ENCODE measurements at regions not wholly inside any gene's neighbourhood (a gene's known extent, or its start where the extent isn't known, plus 50 kb on each side); places are given as distances from the start of the nearest gene placed in this dataset.

- H4K91ac ChIP-seq (ENCODE audit: insufficient read length, low read depth, low read length), result no peak overlapping the region
- H2BK120ac ChIP-seq (ENCODE audit: low read depth, low read length, poor library complexity, severe bottlenecking), result no peak overlapping the region
- H3K56ac ChIP-seq (ENCODE audit: insufficient read length, low read depth, low read length), result no peak overlapping the region
- no peak overlapping the region for H2AFZ ChIP-seq (ENCODE audit: low read length)
- no peak overlapping the region for H2AK5ac ChIP-seq (ENCODE audit: insufficient read length, low read length)
- H4K5ac ChIP-seq (ENCODE audit: insufficient read length, low read depth, low read length), result no peak overlapping the region
- no peak overlapping the region for H3K9ac ChIP-seq (ENCODE audit: extremely low read depth, insufficient read length, low read length)
- WGBS (ENCODE audit: extremely low coverage, insufficient read length, low lambda C conversion rate), result no CpG with 5 or more reads among the region's 2 CpGs
- no peak overlapping the region for H3K23ac ChIP-seq (ENCODE audit: insufficient read length, low read depth, low read length)
- H3K23me2 ChIP-seq (ENCODE audit: insufficient read length, low read depth, low read length, poor library complexity, severe bottlenecking), result no peaks in the 10 kb centered on the region
- no peak overlapping the region for H3K4me2 ChIP-seq (ENCODE audit: insufficient read depth, insufficient read length, low read length)
- Mint-ChIP-seq H3K27me3 (ENCODE audit: low read depth) (no peaks in the 10 kb centered on the region), H3K27ac (no peak overlapping the region), H3K4me1 (no peaks in the 10 kb centered on the region), H3K36me3 (ENCODE audit: insufficient read depth in 1 of 3, low read depth in 3 of 3) (no peaks in the 10 kb centered on the region; a peak in 1 of 7 replicates), H3K4me3 (no peak overlapping the region), H3K9me3 (peaks cover 2 to 3% of the 10 kb centered on the region in 2 experiments; a peak in 1 of 5 replicates)
- no peaks in the 10 kb centered on the region for H3K27me3 ChIP-seq (ENCODE audit: insufficient read depth, low read length)
- H2BK5ac ChIP-seq (ENCODE audit: insufficient read length, low read length), result no peak overlapping the region
- H2BK20ac ChIP-seq (ENCODE audit: low read depth, low read length, poor library complexity, severe bottlenecking), result no peak overlapping the region
- DNase-seq, result no peak
- no peak overlapping the region for H3K14ac ChIP-seq (ENCODE audit: insufficient read depth, low read length)
- H3K9me3 ChIP-seq (ENCODE audit: control insufficient read depth, low read depth, low read length), result no peaks in the 10 kb centered on the region
- no peaks in the 10 kb centered on the region for H3K4me1 ChIP-seq (ENCODE audit: insufficient read depth, low read length)
- H3K79me1 ChIP-seq (ENCODE audit: insufficient read depth, low read depth, low read length, poor library complexity, severe bottlenecking), result no peaks in the 10 kb centered on the region
- no peak overlapping the region for H4K8ac ChIP-seq (replicated peaks; ENCODE audit: insufficient read length, low read depth, low read length)
- no peak for TF ChIP-seq CTCF (conservative IDR thresholded peaks at IDR 0.05)
- no peak overlapping the region for H3T11ph ChIP-seq (ENCODE audit: low read length)
- no peak overlapping the region for H2BK12ac ChIP-seq (ENCODE audit: insufficient read length, low read depth, low read length)
- H4K20me1 ChIP-seq (ENCODE audit: control insufficient read depth, insufficient read depth, insufficient read length), result no peaks in the 10 kb centered on the region
- H3K4ac ChIP-seq (ENCODE audit: low read depth, low read length), result no peak overlapping the region
- H3K27ac ChIP-seq (ENCODE audit: insufficient read length, low read depth, low read length), result no peak overlapping the region
- no peak overlapping the region for H3K18ac ChIP-seq (ENCODE audit: insufficient read length, low read depth, low read length)
- no peak overlapping the region for H2BK15ac ChIP-seq (ENCODE audit: low read depth, low read length)
- H3K79me2 ChIP-seq (ENCODE audit: insufficient read depth, low read length), result no peaks in the 10 kb centered on the region
These were observed 610.2 kb downstream of the TBL1XR1 start for GRCh38 chr3:176587089-176587488.

All from H9 (cell line).